ENCODE measurements at regions not wholly inside any gene's neighbourhood (a gene's known extent, or its start where the extent isn't known, plus 50 kb on each side); places are given as distances from the start of the nearest gene placed in this dataset.

- no peak for DNase-seq (ENCODE audit: low read depth, low spot score)
These were observed 73.1 kb downstream of the RTP5 start for GRCh38 chr2:241942416-241943208.

- no peak for DNase-seq (ENCODE audit: low read depth, low spot score)
These were observed 73.8 kb downstream of the RTP5 start for GRCh38 chr2:241943209-241943850.

- no peak for DNase-seq (ENCODE audit: low read depth, low spot score)
These were observed 74.5 kb downstream of the RTP5 start for GRCh38 chr2:241943961-241944575.

DNA sequence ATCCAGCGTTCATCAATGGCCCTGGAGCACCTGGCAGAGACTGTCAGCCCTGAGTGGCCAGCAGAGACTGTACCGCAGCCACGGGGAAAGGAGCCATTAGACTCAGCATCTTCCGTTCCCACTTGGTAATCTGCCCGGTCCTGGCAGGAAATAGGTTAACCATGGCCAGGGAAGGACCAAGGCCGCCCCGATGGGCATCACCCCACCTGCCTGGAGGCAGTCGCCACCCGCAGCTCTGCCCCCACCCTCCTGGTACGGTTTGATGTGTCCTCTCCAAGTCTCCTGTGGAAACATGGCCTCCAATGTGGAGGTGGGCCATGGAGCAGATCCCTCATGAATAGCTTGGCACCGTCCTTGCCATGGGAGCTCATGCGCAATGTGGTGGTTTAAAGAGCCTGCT lies 75.3 kb downstream of the RTP5 start:
- no peak for DNase-seq (ENCODE audit: low read depth, low spot score)

- no peak for DNase-seq (ENCODE audit: low read depth, low spot score)
These were observed 75.8 kb downstream of the RTP5 start for GRCh38 chr2:241945311-241945710.

DNA sequence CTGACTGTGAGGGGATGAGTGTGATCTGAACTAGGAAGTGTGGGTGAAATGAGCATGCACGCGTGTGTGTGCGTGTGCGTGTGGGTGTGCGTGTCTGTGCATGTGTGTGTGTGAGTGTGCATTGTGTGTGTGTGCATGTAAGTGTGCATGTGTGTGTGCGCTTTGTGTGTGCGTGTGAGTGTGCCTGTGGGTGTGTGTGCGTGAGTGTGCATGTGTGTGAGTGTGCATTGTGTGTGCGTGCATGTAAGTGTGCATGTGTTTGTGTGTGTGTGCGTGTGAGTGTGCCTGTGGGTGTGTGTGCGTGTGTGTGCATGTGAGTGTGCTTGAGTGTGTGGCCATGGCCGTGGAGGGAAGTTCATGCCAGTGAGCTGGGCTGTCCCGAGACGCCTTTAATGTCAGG lies 76.3 kb downstream of the RTP5 start:
- DNase-seq (ENCODE audit: low read depth, low spot score) = no peak

DNA sequence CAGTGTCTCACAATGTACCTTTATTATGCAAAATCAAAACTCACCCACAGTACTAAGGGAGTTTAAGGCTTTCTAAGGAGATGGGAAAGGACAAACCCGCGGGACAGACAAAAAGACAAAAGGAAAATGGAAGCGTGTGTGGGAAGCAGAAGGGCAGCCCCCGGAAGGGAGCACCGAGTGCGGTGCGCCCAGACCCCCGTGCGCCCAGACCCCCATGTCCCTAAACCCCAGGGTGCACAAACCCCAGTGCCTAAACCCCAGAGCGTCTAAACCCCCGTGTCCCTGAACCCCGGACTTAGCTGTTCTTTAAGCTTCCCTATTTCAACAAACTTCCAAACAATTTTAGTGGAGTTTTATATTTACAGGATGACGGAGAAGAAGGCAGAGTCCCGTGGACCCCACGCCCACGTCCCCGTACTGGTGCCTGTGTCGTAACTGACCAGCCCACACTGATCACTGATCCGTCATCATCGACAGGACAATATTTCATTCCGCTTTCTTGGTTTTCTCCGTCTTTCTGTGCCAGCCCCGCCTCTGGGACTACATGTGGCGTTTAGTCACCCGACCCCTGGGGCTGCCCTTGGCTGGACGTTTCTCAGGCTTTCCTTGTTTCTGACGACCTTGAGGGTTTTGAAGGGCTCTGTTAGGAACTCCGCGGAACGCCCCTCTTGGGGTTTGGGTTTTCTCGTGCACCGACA lies 76.9 kb downstream of the RTP5 start:
- DNase-seq (ENCODE audit: low read depth, low spot score) = no peak

DNA sequence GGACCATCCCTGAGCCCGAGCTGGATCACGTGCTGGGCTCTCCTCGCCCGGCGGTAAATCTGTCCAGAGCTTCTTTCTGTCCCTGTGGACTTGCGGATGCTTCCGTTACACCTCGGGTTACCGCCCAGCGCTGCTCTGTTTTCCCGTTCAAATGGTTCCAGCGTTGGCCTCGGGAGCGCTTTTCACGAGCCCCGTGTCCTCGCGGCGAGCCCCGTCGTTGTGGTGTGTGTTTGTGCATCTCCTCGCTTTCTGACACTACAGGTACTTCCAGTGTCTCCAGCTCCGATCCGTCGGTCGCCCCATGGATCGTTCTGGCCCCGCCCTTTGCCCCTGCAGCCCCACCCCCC lies 77.4 kb downstream of the RTP5 start:
- DNase-seq (ENCODE audit: low read depth, low spot score) = no peak

DNA sequence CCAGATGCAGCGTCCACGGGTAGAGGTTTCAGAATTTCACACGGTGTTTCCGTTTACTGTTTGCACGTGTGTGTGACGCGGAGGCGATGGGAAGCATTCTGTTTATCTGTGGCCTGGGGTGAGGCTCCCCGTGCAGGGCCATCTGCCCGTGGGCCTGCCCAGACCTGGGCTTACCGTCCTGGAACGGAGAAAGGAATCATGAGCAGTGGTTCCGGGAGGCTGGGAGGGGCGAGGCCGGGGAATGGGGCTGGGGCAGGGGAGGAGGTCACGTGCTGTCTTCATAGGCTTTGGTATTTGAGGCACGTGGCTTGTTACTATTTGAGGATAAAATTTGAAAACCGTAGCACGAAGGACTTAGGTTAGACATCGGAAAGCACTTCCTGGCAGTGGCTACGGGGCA lies 77.9 kb downstream of the RTP5 start:
- DNase-seq (ENCODE audit: low read depth, low spot score) = no peak

DNA sequence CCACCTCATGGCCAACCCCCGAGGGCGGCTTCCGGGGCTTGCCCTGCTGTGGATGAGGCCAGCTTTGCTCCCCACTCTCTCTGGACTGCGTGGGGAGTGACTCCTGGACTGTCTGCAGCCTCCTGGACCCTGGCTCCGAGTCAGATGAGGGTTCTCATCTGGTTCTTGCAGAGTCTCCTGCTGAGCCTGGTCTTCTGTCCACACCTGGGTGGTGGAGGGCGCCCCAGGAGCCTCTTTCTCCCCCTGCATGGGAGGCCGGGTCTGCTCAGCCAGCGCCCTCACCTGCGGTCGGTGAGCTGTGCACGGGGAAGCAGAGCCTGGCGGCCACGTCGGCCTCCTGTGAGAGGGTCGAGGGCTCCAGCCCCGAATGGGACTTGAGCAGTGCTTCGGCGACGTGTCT lies 78.3 kb downstream of the RTP5 start:
- DNase-seq (ENCODE audit: low read depth, low spot score) = no peak

DNA sequence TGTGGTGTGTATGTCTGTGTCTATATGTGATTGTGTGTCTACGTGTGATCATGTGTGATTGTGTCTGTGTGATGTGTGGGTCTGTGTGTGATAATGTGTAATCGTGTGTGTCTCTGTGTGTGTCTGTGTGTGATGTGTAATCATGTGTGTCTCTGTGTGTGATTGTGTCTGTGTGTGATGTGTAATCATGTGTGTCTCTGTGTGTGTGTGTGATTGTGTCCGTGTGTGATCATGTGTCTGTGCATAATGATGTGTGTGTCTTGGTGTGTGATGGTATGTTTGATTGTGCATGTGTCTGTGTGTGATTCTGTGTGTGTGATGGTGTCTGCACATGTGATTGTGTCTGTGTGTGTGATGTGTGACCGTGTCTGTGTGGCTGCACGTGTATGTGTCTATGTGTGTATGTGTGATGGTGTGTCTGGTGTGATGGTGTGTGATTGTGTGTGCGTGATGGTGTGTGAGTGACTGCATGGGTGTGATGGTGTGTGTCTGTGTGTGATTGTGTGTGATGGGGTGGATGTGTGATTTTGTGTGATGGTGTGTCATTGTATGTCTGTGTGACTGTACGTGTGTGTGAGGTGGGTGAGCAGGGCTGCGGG lies 78.9 kb downstream of the RTP5 start:
- no peak for DNase-seq (ENCODE audit: low read depth, low spot score)

GRCh38 chr2:241948901-241949735 lies 79.6 kb downstream of the RTP5 start:
- no peak for DNase-seq (ENCODE audit: low read depth, low spot score)

- no peak for DNase-seq (ENCODE audit: low read depth, low spot score)
These were observed 80.3 kb downstream of the RTP5 start for GRCh38 chr2:241949736-241950412.

GRCh38 chr2:241950413-241951315 lies 81.1 kb downstream of the RTP5 start:
- DNase-seq (ENCODE audit: low read depth, low spot score) = no peak

DNA sequence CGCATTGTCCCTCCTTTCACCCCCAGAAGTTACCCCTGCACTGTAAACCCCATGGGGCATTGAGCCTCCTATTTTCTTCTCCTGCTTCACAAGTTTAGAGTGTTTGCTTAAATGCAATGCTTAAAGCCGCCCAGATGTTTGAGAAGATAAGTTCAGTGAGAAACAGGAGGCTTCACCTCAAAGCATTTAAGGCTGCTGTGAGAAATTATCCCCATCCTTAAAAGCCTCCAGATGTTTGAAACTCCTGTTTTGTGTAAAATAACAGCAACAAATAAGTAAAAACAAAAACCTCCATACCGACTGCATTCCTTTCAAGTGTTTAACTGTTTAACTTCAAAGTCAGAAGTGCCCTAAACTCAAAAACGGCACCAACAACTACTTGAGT lies 81.8 kb downstream of the RTP5 start:
- DNase-seq (ENCODE audit: low read depth, low spot score) = no peak

- DNase-seq (ENCODE audit: low read depth, low spot score) = no peak
These were observed 82.4 kb downstream of the RTP5 start for GRCh38 chr2:241951920-241952319.

GRCh38 chr2:241952816-241953215 lies 83.3 kb downstream of the RTP5 start:
- DNase-seq (ENCODE audit: low read depth, low spot score) = no peak

DNA sequence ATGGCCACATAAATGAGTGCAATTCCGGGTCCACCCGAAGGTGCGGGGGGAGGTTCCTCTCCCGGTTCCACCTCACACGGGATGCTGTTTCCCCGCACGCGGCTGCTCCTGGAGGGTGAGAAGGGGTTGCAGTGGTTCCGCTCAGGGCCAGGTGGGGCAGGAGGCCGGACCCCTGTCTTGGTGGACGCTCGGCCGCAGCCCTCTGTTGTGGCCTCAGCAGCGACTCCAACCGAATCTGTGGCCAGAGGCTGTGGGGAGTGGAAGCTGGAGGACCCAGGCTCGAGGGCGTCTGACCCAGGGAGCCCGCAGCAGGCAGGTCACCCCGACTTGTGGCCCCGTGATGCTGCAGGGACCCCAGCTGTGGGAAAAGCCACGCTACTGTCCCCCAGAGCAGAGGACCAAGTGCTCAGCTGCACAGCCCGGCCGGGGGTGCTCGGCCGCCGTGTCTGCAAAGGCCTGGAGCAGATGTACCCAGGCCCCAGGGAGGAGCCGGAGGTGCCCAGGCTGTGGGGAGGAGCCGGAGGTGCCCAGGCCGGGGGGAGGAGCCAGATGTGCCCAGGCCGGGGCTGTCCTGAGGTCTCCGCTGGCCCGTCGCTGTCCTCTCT lies 83.9 kb downstream of the RTP5 start:
- no peak for DNase-seq (ENCODE audit: low read depth, low spot score)

- DNase-seq (ENCODE audit: low read depth, low spot score) = no peak
These were observed 87.1 kb downstream of the RTP5 start for GRCh38 chr2:241956521-241957110.
